ENCODE measurements at regions not wholly inside any gene's neighbourhood (a gene's known extent, or its start where the extent isn't known, plus 50 kb on each side); places are given as distances from the start of the nearest gene placed in this dataset.
"Not testable (repeated sequence)": the region's sequence is repeated elsewhere in the genome, so short reads cannot be mapped to it uniquely, and the experiment has no call there.

DNA sequence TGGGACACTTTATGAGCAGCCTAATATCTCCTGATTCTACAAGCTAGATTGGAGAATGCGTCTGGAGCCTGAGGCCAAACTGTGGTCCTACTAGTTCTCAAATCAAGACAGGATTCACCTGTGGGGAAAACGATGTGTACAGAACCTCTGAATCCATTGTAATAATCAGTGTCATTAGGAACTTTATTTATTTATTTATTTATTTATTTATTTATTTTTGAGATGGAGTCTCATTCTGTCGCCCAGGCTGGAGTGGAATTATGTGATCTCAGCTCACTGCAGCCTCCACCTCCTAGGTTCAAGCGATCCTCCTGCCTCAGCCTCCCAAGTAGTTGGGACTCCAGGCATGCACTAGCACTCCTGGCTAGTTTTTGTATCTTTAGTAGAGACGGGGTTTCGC lies 52.6 kb upstream of the KIF26B start:
- not testable (repeated sequence) for ATAC-seq (ENCODE audit: low FRiP score); DNase-seq (ENCODE audit: low spot score)

DNA sequence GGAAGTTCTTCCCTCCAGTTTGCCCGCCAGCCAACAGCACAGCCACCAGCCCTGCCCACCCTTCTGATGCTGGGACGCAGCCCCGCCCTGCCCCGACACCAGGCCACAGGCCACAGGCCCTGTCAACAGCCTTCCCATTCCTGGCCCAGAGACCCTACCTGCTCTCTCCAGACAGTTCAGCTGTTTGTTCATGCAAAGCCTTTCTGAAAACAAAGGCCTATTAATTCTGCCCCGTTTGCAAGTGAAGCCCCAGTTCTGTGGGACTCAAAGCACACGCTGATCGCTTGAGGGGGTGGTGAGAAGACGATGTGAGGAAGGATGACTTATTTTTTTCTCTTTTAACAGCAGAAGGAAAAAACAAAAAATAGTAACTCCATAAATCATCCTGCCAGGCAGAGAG lies 55.4 kb upstream of the KIF26B start:
- TF ChIP-seq, protein P1, sequence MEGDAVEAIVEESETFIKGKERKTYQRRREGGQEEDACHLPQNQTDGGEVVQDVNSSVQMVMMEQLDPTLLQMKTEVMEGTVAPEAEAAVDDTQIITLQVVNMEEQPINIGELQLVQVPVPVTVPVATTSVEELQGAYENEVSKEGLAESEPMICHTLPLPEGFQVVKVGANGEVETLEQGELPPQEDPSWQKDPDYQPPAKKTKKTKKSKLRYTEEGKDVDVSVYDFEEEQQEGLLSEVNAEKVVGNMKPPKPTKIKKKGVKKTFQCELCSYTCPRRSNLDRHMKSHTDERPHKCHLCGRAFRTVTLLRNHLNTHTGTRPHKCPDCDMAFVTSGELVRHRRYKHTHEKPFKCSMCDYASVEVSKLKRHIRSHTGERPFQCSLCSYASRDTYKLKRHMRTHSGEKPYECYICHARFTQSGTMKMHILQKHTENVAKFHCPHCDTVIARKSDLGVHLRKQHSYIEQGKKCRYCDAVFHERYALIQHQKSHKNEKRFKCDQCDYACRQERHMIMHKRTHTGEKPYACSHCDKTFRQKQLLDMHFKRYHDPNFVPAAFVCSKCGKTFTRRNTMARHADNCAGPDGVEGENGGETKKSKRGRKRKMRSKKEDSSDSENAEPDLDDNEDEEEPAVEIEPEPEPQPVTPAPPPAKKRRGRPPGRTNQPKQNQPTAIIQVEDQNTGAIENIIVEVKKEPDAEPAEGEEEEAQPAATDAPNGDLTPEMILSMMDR (IDR thresholded peaks at IDR 0.05) = no peak
- ATAC-seq (ENCODE audit: low FRiP score) (no peak), DNase-seq (ENCODE audit: low spot score) (no peak)

DNA sequence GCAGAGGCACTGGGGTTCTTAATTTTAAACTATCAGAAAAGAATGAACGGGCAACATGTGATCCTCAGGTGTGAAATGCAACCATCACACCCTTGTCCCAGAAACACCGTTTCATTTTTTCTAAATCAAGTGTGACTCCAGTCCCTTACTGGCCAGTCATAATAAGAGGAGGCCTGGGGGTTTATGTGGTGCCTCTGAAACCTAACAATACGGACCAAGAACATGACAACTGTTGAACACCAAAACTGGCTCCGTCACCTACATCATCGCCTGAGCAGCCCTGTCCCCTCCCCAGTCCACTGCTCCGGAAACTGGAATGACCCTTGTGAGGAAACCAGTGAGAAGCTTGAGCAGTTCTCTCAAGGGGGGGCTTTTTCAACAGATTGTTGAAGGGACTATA lies 55.9 kb upstream of the KIF26B start:
- TF ChIP-seq, protein P1 (IDR thresholded peaks at IDR 0.05) = no peak
- no peak for DNase-seq (ENCODE audit: low spot score)
- ATAC-seq (ENCODE audit: low FRiP score) = no peak

DNA sequence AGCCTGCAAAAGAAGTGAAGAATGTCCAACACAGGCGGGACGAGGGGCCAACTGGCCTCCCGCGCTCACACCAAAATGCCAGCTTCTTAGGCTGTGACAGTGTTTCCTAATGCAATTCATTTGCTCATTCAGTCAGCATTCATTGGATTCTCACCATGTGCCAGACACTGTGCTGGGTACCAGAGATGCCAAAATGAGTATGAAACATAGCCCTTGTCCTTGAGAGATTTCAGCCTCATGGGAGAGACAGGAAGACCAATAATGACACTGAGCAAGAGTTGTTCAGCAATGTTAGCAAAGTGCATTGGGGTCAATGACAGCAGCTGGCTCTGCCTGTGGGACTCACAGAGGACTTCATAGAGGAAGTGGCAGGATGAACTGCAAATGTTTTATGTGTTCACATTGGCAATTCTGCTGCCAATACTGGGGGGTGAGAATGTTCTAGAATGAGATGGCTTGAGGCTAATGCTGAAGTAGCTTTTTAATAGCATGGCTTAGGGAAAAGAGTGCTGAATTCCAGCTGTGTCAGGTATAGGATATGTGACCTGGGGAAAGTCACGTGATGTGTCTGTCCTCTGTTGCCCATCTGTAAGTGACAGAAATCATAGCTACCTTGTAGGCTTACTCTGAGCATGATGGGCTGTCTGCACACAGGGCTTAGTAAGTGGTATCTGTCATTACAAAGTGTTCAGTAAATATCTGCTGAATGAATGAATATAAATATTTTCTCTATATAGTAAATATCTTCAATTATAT lies 58.3 kb upstream of the KIF26B start:
- DNase-seq (ENCODE audit: low spot score) (no peak), ATAC-seq (ENCODE audit: low FRiP score) (no peak)
- TF ChIP-seq, protein P1 (IDR thresholded peaks at IDR 0.05) = no peak

DNA sequence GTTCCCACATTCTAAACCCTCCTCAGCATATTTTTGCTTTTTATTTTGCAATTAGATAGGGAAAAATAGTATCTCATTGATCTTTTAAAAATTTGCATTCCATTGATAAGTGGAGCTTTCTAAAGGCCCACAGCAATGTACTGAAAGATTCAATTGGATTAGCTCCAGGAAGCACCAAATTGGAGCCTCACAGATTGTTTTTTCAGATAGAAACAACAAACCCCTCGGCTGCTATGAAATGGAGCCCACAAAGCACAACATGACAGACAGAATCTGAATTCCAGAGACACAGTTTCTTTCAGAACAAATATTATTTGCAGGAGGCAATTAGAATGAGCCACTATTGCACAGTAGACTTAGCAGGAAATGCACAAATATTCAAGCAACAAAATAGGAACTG lies 58.9 kb upstream of the KIF26B start:
- TF ChIP-seq, protein P1 (IDR thresholded peaks at IDR 0.05) = no peak
- no peak for DNase-seq (ENCODE audit: low spot score)
- no peak for ATAC-seq (ENCODE audit: low FRiP score)

DNA sequence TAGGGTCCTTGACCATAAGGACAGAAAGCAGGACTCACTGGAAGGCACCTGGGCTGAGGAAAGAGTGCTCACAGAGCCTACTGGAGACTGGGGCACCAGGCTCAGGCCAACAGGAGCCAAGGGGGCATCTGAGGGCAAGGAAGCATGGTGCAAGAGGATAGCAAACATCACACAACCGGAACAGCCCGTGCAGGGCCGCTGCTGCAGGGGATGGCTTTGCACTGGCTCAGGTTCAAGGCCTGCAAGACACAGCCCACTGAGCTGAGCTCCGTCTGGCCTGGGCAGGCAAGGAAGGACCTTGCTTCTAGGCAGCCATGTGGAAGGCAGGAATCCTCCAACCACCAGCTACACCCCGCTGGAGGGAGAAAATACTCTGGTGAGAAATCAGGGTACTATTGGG lies 59.8 kb upstream of the KIF26B start:
- TF ChIP-seq, protein P1 (IDR thresholded peaks at IDR 0.05) = no peak
- ATAC-seq (ENCODE audit: low FRiP score) (no peak), DNase-seq (ENCODE audit: low spot score) (no peak)

DNA sequence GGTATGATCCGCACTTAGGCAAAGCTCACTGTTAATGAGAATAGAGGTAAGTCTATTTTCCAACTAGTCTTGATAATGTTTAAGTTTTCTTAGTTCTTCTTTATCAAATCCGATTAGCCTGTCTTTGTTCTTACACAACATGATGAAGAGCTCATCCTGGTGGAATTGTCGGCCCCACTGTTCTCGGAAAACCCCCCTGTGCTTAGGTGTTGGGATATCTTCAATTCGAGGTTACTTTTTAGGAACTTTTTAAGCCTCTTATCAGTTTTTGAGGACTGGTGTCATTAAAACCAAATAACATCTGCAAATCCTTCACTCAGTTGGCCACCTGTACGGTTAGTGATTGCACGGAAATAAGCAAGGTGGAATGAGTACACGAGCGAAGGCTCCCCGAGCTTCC lies 60.7 kb upstream of the KIF26B start:
- no peak for DNase-seq (ENCODE audit: low spot score)
- no peak for ATAC-seq (ENCODE audit: low FRiP score)
- TF ChIP-seq, protein P1 (IDR thresholded peaks at IDR 0.05) = no peak

Data from omental fat pad (tissue), 3 donors.